HG02840 (cell line): ENCODE measurements at regions not wholly inside any gene's neighbourhood (a gene's known extent, or its start where the extent isn't known, plus 50 kb on each side); places are given as distances from the start of the nearest gene placed in this dataset.

ENCODE experiments used
- ATAC-seq: cut with Tn5 transposase; IDR thresholded peaks from one replicate; pipeline ENCODE4 v1.9.1; 2021; ENCODE audit warnings: mild to moderate bottlenecking, moderate library complexity, moderate number of reproducible peaks; ENCODE audit not compliant: unreplicated experiment, low FRiP score

DNA sequence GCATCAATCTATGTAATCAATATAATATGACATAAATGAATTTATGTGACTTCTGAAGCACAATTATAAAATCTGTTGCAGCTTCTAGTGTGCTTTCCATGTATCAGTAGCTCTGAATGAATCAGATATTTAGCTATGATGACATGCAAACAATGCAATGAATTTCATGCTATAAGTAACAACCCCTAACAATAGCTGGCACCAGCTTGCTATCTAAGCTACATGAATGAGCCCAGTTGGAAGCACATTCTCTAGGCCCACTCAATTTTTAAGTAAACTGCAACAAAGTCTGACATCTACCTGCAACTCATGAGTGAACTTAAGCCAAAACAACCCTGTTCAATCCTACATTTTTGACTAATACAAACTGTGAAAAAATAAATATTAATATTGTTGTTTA is 507.3 kb upstream of the ROBO1 start:
- no peak for ATAC-seq

DNA sequence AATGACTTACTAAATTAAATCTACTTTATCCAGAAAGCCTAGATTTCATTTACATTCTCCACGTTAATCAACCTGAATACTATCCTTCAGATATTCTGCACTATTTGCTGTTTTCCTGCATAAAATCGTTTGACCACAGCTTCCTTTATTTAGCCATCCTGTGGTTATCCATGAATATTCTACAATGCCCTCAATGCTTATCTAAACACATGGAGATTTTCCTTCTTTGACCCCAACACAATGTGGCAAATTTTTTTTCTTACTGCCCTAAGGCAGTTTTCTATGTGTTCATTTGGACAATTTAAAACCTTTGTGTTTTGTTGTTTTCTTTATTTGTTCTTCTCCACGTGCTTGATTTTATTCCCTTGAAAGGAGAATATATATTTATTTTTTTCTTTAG is 495.5 kb upstream of the ROBO1 start:
- ATAC-seq, result no peak

DNA sequence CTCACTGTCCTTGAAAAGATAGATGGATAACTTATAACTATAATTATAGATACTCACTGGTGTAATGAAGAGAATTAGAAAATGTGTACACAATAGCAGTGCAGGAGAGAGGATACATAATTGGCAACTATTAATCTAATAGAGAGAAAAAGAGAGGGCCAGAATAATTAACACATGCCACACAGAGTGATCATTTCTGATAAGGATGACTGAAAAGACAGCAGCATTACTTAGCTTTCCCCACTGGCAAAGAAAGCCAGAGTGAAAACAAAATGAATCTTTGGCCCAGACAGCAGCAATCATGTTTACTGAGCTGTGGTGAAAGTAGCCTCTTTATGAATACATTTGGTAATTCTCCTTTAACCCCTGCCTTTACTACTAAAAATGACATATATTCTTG is 493.3 kb upstream of the ROBO1 start:
- no peak for ATAC-seq

DNA sequence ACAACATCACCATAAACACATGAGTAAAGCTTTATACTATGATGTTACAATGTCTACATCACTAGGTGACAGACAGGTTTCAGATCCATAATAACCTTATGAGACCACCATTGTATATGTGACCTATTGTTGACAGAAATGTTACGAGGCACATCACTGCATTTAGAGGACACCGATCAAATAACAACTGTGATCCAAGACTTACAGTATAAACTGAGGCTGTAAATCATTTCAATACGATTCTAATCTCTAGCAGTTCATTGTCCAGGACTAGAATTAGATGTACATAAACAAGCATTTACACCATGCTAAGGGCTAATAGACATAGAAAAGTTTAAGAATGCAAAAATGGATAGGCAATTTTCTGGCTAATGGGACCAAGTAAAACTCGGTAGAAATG is 491.9 kb upstream of the ROBO1 start:
- no peak for ATAC-seq

DNA sequence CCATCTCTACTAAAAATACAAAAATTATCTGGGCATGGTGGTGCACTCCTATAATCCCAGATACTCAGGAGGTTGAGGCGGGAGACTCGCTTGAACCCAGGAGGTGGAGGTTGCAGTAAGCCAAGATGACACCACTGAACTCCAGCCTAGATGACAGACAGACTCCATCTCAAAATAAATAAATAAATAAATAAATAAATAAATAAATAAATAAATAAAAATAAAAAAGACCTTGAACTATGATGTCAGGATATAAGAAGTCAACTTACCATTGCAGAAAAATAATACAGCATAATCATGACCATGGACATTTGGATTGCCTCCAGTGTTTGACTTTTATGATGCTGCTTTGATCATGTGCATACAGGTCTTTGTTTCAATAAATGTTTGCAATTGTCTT is 484.3 kb upstream of the ROBO1 start:
- no peak for ATAC-seq

DNA sequence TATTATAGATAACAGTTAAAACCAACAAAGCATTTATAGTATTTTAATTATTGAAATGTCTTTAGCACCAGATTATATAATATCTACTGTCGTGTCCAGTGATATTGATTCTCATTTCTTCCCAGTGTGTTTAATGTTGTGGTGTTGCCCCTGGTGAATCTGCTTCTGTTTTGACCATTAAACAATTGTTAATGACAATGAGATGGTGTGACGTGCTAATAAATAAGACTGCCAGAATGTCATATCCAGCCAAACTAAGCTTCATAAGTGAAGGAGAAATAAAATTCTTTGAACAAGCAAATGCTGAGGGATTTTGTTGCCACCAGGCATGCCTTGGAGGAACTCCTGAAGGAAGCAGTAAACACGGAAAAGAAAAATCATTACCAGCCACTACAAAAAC is 480.0 kb upstream of the ROBO1 start:
- no peak for ATAC-seq

DNA sequence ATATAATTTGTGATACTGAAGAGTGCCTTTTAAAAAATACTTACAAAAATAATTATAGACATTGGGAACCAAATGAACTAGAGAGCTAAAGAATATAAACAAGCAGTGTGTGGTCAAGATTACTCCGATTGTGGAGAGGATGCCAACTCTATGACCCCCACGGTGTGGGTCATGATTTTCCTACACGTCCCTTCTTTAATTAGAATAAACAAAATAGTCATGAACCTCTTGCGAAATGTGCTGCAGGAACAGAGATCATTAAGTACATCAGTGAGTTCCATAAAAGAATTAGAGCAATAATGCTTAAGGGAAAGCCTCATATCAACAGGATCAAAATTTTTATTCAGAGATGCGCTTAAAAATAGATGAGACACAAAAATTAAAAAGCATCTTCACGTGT is 476.6 kb upstream of the ROBO1 start:
- ATAC-seq, result no peak

DNA sequence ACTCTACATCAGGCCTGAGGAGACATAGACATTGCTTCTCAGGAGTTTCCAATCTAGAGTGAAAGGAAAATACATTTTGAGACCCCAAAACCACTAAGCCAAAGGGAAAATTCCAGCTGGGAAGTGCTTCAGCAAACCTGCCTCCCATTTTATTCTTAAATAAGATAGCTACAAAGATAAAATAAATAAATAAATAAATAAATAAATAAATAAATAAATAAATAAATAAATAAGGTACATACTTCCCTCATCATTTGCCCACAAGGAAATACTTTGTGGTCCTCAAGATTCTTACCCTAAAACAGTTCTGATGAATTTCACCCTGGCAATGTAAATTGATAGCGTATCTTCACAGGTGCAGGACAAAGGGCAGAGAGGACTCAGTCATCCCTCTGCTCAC is 474.0 kb upstream of the ROBO1 start:
- no peak for ATAC-seq

DNA sequence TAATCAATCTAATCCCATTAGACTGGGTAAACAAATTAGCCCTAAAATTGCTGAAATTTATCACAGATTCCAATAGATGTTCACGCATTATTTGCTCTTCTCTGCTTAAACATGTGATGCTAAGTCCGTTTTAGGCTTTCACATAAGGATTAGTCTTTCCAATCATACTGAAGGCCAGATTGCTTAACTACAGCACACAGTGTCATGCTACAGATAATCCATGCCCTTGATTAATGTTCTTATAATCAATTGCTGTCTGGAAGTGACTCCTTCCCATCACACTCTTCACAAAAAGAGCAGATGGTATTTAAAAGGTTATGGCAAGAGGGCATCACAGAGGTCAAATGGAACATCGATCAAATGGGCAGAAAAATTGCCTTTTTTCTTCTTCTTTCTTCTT is 471.5 kb upstream of the ROBO1 start:
- no peak for ATAC-seq

DNA sequence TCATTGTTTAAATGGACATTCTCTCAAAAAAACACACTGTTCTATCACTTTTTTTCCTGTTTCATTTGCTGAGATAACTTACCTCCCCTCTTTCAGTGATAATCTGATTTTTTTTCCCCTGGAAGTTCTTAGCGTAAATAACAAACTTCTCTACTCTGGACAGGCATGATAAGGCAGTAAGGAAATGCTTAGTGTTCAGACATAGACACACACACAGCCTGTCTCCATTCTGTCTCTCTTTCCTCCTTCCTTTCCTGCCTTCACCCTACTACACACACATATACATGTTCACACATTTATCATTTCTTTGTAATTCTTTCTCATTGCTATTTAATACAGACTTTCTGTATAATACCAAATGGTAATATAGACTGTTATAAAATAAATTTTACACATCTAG is 470.8 kb upstream of the ROBO1 start:
- no peak for ATAC-seq

DNA sequence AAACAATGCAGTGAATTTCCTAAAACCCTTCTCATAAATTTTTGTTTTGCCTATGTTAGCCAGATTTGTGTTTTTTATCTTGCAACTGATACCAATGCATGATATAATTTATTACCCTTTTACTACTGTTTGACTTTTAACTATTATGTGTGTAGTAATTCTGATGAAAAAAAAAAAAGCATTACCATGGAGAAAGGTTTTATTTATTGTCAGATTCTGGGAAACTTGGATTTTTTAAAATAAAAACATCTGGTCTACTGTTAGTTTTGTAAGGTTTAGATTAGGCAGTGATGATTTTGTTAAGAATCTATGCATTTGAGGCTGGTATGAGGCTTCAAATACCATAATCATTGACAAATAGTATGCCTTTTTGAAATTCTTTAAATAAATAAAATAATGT is 470.4 kb upstream of the ROBO1 start:
- no peak for ATAC-seq

DNA sequence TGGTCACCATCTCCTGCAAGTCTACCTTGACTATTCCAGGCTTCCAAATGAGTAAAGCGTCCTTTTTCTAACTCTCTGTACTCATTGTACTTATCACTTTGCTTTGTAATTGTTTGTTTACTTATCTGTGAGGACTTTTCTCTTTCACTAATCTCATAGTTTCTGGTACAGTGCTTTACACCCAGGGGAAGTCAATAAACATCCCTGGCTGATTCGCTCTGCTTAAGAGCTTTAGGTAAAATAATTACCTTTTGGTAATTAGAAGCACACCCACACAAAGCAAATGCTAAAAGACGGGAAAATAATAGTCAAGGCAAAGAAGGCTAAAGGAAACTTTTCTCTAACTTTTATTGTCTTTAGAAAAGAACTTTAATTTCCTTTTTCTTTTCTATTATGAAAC is 466.9 kb upstream of the ROBO1 start:
- no peak for ATAC-seq

DNA sequence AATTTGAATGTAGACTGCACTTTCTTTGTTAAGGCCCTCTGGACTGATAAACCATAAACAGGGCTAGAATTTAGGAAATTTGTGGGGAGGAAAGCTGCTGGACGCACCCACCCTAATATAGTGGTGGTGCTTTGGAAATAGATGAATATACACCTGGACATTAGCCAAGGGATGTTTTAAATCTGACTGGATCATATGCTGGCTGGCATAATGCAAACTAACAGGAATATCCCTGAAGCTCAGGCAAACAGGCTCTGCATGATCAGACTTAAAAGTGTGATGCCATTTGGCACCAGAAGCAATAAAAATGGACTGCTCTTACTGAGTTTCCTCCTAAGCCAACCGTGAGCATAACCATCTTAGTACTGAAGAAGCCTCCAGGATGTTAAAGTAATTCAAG is 465.8 kb upstream of the ROBO1 start:
- no peak for ATAC-seq

DNA sequence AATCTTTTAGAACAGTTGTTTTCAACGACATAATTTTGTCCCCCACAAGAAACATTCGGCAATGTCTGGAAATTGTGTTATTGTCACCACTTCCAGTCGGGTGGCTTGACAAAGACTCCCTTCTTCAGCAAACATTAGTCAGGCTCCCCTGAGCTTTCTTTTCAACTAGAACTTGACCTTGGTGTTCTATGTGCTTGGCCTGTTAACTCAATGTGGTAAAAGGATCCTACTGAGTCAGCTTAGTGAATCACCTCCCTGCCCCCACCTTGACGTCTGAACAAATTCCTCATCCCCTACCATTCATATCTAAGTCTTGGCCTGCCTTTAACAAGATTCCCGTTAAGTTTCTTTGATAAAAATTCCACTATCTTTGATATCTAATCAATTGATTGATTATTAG is 465.0 kb upstream of the ROBO1 start:
- ATAC-seq, result no peak

DNA sequence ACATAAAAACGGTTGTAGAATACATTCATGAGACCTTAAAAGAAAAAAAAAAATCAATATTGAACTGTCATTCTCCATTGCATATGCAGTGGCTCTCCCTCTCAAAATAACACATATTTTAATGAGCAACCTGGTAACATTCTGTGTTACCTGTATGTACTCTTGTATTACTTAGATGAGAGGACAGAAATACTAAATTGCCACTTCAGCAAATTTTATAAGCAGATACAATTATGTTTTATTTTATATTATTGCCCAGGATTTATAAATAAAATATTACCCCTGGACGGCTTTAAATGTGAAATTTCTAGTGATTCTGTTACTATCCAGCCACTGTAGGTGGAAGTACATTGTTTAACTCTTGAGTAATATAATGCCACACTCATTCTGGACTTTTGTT is 463.2 kb upstream of the ROBO1 start:
- ATAC-seq, result no peak

DNA sequence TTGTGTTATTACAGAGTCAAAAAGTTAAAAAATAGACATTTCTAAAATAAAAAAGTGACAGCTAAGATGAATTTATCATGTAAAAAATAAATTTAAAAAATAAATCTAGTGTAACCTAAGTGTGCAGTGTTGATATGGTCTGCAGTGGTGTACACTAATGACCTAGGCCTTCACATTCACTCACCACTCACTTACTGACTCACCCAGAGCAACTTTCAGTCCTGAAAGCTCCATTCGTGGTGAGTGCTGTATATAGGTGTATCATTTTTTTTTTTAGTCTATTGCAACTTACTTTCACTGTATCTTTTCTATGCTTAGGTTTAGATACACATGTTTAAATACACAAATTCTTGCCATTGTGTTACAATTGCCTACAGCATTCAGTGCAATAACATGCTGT is 459.4 kb upstream of the ROBO1 start:
- no peak for ATAC-seq

DNA sequence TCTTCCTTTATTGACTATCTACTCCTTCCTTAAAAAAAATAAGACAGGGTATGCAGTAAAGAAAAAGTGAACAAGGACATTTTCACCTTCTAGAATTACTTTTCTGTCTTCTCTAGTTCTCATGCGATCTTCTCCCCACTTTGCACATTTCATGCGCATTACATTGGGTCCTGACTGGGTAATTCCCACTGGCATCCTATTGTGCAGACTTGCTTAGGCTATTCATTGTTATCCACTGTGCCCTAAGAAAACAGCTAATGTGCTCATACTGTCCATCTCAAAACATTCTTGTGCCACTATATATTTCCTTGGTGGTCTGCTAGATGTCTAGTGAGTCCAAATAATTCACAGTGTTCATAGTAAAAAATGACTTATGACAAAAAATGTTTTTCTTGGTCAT is 447.4 kb upstream of the ROBO1 start:
- ATAC-seq, result no peak

DNA sequence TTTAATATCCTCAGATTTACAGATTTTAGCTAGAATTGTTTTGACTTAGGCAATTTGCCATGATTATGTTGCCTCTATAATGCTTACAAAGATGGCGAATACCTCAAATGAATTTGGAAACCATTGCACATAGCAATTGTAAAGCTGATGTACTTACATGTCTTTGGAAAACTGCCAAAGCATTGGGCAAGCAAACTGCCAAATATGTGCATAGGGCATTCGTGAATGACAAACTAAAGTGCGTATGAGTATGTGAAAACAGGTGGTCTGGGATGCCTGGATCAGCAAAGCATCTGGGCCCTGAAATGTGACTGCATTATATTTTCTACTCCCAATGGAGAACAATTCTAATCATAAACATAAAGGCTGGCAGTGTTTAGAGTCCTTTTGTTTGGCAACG is 445.3 kb upstream of the ROBO1 start:
- ATAC-seq, result no peak

DNA sequence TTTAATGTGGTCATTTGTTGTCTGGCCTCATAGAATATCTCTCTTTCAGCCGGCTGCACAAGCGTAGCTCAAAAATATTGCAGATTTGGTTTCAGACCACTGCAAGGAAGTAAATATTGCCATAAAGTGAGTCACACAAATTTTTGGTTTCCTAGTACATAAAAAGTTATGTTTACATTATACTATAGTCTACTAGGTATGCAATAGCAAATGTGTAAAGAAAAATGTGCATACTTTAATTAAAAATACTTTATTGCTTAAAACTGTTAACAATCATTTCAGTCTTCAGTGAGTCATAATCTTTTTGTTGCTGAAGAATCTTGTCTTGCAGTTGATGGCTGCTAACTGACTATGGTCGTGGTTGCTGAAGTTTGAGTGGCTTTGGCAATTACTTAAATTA is 425.1 kb upstream of the ROBO1 start:
- ATAC-seq, result no peak

DNA sequence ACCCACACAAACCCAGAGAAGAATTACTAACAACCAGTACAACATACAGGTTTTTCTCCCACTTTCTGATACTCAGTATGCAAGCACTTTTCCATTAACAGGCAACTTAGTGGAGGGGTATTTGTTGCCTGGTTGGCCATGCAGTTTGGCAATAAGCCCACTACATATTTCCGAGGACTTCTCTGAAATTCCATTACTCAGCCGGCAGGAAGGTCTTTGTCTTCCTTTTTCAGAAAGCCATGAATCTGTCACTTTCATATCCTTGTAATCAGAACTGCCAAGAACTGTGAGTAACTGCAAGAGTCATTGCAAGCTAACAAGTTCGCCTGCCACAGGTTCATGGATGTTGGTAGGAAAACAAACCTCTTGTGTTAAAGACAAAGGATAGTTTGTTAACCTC is 422.3 kb upstream of the ROBO1 start:
- no peak for ATAC-seq

DNA sequence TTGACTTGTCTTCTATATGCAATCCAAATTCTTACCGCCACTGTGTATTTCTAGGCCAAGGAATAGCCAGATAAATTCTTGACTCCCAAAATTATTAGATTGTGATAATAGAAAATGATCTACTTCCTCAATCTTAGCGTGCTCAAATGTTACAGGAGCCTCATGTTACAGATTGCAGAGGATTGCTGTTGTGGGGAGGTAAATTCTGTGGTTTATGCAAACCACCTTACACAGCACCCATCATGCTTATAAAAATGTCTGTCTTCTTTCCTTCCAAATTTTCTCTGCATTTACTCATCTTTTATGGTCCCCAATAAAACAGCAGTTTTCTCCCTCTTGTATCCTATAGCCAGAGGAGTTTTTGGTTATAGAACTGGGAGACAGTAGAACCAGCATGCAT is 420.2 kb upstream of the ROBO1 start:
- no peak for ATAC-seq

DNA sequence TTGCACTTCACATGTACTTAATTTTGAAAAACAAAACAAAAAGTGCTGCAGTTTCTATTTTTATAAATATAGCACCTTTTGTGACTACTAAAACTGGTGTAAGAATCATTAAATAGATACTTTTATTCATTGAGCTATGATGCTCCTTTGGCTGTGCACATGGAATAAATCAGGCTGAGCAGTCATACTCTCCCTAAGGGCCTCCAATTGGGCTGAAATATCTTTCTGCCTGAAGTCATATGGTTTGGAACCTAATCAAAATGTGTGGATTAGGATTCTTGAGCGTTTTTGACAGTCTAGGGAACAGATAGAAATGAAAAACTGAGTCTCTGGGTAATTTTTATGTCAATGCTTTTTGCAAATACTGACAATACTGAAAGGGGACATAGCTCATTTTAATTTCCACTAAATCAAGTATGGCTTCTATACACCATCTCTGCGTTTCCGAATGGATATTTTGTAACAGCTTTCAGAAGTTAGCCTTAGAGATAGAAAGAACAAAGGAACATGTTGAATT is 392.2 kb upstream of the ROBO1 start:
- no peak for ATAC-seq

DNA sequence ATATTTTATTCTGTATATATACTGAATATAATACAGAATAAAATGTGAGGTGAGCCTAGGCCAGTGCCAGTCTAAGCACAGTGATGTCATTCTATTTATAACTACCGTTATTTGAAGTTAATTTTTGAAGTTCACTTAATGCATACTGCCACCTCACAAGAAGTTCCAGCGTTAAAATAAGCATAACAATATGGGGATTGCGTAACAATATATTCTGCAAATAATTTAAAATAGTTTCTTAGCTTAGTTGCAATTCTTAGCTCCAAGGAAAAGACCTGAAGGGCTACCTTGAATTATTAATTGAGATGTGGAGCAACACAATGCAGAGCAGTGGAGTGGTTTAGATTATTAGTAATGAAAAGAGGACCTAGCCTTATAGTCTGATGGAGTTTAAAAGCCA is 390.5 kb upstream of the ROBO1 start:
- ATAC-seq, result no peak

DNA sequence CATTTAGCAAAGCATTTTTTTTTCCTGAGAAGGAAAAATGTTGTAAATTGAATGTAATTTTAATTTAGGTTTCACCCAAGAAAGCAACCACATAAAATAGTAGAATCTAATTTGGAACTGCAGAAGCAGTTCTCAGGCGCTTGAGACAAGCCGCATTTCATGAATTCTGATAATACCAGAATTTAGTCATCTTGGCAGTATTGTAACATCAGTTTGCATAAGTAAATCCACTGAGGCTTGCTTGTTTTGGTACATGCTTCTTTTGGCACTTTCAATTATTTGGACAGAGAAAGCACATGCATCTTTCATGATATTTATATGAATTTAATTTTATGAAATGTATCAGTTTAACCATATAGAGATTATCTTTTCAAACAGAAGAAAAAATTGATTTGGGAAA is 389.7 kb upstream of the ROBO1 start:
- ATAC-seq, result no peak
